ENCODE measurements at regions not wholly inside any gene's neighbourhood (a gene's known extent, or its start where the extent isn't known, plus 50 kb on each side); places are given as distances from the start of the nearest gene placed in this dataset.
"Not testable (repeated sequence)": the region's sequence is repeated elsewhere in the genome, so short reads cannot be mapped to it uniquely, and the experiment has no call there.

- DNase-seq: peak; percentile 29
Observed at GRCh38 chr4:137861682-137862081, 329.4 kb upstream of the PCDH18 start.

DNA sequence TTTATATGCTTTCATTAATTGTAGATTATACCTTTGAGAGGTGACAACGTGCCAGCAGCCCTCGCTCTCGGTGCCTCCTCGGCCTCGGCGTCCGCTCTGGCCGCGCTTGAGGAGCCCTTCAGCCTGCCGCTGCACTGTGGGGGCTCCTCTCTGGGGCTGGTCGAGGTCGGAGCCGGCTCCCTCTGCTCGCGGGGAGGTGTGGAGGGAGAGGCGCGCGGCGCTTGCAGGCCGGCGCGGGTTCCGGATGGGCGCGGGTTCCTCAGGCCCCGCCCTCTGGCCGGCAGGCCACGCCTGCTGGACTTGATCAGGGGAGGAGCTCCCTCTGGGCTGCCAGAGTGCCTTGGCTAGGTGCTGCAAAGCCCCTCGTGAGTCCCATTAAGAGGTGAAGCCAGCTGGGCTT, 321.1 kb upstream of the PCDH18 start:
- no peak for DNase-seq

DNA sequence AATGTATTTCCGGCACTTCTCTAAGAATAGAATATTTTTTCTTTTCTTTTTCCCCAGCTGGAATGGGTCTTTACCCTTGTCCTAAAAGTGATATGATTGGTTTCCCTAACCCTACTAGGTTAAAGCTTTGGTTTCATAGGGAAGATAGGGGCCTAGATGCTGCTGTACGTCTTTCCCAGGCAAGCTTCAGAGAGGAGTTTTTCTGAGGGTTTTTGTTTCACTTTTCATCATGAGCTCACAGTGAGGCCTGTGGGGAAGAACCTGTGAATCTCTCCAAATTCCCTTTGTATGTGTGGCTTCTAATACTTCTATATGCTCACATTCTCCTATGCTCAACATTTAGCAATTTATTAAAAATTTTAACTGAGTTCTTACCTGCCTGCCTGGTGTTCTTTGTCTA, 320.0 kb upstream of the PCDH18 start:
- no peak for DNase-seq

DNA sequence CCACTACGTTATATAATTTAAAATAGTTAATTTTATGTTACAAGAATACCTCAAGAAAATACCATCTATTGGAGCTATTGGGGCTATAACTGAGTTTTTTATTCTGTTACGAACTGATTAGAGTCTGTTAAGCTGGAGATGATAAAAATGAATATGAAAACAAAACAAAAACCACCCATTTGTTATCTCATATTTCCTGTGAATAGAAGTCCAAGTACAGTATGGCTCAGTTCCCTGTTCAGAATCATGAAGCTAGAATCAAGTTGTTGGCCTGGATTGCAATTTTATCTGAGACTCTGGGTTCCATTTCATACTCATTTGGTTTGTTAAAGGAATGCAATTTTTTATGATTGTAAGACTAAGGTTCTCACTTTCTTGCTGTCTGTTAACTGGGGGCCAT, 319.1 kb upstream of the PCDH18 start:
- DNase-seq: no peak

DNA sequence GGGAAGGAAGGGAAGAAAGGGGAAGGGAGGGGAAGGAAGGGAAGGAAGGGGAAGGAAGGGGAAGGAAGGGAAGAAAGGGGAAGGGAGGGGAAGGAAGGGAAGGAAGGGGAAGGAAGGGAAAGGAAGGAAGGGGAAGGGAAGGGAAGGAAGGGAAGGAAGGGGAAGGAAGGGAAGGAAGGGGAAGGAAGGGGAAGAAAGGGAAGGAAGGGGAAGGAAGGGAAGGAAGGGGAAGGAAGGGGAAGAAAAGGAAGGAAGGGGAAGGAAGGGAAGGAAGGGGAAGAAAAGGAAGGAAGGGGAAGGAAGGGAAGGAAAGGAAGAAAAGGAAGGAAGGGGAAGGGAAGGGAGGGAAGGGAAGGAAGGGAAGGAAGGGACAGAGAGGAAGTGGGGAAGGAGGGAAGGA, 295.7 kb upstream of the PCDH18 start:
- not testable (repeated sequence) for DNase-seq

DNA sequence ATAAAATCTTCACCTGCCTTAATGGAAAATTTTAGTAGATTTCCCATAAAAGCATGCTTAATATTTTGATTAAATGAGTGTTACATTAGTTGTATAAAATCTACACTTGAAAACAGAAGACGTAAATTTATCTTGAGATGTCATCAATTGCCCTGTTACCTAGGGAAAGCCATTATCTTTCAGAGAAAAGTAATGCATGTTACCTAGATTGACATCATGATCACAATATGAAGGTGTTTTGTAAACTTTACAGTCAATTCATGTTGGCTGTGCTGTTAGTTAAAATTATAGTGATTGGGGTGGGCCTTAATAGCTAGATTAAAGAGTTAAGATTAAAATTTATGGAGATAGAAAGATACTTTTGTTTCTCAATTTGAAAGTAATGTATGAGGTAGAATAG, 293.2 kb upstream of the PCDH18 start:
- no peak for DNase-seq

DNA sequence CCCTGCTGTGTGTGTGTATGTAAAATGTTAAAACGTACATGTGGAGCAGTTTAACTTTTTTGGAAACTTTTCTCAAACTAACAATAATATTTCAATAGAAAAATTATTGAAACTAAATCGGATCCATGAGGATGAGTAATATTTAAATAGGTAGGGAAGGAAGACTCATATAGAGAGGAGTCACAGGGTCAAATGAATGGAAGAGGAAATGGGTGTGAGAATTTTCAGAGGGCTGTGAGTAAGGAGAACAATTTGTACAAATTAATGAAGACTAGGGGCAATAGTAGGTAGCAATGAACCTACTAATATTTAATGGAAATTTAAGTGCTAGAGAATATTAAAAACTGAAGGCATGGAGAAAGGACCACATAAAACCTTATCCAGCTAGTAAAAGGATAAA, 290.7 kb upstream of the PCDH18 start:
- DNase-seq: no peak

DNA sequence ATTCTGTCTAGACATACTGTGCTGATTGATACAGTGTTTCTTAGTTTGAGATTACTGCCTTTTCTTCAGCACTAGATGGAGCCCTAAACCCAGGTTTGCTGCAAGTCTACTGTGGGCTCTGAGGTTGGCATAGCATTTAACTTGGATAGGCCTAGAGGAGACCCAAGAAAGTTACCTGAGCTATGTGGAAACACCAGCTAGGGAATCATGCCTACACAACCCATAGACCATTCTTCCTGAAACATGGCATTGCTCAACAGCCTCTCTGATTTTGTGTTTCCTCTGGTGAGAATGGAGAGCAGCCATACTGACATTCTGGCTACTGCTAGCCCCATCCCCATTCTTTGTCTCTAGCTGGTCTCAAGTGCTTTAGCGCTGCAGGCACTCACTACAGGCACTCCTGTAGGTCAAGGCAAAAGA, 287.7 kb upstream of the PCDH18 start:
- DNase-seq: no peak

GRCh38 chr4:137812258-137812657, 280.0 kb upstream of the PCDH18 start:
- DNase-seq: no peak

DNA sequence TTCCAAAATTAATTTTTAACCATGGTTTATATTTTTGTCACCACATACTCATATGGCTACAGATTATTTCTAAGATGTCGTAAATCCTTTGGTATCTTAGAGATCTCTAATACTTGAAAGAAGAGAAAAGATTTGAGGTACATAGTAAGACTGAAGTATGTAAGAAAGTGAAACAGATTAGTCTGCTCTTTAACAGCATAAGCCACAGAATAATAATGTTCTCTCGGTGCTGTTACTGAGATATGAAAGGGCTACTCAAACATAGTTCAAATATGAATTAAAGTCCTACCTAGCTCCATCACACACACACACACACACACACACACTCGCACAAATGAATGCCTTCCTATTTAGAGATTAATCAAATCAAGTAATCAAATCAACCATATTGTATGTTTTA, 274.1 kb upstream of the PCDH18 start:
- DNase-seq: no peak

GRCh38 chr4:137804906-137805495, 272.7 kb upstream of the PCDH18 start:
- no peak for DNase-seq

GRCh38 chr4:137800861-137801260, 268.6 kb upstream of the PCDH18 start:
- DNase-seq: peak; percentile 38

DNA sequence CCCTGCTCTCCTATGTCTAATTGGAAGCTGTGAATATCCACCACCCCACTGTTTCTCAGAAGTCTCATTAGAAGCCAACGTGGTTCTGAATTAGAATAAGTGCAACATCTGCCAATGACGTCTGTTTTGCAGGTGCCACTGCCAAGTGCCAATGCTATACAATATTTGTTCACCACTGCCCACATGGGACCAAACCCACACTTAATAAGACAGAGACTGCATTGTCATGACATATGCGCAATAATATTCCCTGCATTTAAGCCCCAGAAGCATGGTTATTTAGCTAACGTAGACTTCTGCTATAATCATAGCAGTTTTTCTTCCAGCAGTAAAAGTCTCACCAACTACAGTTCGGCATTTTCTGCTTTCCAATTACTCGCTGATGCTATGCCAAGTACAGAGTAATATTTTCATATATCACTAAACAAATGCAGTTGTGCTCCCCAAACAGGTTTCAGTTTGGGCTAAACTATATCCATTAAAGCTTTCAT, 262.5 kb upstream of the PCDH18 start:
- DNase-seq: peak; percentile 43

DNA sequence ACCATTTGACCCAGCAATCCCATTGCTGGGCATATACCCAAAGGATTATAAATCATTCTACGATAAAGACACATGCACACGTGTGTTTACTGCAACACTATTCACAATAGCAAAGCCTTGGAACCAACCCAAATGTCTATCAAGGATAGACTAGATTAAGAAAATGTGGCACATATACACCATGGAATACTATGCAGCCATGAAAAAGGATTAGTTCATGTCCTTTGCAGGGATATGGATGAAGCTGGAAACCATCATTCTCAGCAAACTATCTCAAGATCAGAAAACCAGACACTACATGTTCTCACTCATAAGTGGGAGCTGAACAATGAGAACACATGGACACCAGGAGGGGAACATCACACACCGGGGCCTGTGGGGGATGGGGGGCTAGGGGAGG, 257.0 kb upstream of the PCDH18 start:
- DNase-seq: not testable (repeated sequence)

DNA sequence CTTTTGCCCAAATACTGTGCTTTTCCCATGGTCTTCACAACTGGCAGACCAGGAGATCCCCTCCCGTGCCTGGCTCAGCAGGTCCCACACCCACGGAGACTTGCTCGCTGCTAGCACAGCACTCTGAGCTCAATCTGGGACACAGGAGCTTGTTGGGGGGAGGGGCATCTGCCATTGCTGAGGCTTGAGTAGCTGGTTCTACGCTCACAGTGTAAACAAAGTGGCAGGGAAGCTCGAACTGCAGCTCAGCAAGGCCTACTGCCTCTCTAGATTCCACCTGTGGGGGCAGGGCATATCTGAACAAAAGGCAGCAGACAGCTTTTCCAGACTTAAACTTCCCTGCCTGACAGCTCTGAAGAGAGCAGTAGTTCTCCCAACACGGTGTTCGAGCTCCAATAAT, 251.6 kb upstream of the PCDH18 start:
- not testable (repeated sequence) for DNase-seq

DNA sequence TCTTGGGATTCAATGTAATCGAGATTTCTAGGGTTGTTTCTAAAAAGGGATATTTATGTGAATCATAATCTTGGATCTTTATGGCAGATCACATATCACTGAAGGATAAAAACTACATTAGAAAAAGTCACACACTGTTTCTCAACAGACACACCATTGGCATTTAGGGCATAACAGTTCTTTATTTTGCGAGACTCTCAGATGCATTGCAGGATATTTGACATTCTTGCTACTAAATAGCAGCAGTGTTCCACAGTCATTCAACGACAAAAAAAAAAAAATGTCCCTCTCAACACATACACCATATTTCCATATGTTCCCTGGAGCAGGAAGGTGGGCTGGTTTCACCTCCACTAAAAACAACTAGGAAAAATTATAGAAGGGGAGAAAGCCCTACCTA, 243.4 kb upstream of the PCDH18 start:
- no peak for DNase-seq

GRCh38 chr4:137774501-137774900, 242.2 kb upstream of the PCDH18 start:
- DNase-seq: no peak

DNA sequence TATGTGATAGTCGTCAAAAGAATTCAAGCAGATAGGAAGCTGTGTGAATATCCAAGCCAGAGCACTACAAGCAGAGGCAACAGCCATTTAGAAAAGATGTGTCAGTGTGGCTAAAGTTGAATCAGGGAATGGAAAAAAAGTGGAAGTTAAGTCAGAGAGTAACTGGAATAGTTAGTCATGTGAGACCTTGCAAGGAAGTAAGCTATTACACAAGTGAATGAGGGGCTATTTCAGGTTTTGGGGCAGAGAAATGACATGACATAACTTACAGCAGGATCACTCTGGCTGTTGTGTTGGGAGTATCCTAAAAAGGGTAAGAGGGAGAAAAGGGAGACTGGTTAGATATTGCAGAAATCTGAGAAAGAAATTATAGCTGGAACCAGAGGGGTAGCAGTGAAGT, 236.6 kb upstream of the PCDH18 start:
- DNase-seq: no peak

DNA sequence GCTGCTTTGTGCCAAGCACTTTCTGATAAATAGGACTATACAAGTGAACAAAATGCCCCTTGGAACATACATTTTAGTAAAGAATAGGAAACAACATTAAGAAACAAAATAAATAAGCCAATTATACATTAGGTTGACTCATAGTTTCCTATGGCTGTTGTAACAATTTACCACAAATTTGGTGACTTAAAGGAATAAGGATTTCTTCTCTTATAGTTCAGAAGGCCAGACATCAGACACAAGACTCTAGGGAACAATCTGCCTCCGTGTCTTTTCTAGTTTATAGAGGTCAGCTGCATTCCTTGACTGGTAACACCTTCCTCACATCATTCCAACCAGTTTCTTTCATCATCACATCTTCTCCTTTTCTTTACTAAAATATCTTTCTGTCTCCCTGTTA, 235.9 kb upstream of the PCDH18 start:
- no peak for DNase-seq

DNA sequence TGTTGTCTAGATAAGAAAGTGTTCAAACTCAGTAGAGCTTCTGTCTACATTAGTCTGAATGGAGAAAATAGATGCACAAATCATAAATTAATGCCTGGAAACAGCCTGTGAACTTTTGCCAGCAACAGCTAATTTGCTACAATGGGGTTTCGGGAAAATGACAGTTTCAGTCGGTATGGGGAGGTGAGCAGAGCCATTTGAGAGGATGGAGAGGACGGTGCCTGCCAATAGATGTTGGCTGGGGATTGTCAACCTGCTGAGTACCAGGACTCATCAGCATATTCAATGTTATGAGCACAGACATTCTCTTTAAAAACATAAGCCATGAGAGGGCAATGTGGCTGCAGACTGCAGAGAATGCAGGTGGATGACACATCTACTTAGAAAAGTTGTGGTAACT, 230.3 kb upstream of the PCDH18 start:
- DNase-seq: no peak

DNA sequence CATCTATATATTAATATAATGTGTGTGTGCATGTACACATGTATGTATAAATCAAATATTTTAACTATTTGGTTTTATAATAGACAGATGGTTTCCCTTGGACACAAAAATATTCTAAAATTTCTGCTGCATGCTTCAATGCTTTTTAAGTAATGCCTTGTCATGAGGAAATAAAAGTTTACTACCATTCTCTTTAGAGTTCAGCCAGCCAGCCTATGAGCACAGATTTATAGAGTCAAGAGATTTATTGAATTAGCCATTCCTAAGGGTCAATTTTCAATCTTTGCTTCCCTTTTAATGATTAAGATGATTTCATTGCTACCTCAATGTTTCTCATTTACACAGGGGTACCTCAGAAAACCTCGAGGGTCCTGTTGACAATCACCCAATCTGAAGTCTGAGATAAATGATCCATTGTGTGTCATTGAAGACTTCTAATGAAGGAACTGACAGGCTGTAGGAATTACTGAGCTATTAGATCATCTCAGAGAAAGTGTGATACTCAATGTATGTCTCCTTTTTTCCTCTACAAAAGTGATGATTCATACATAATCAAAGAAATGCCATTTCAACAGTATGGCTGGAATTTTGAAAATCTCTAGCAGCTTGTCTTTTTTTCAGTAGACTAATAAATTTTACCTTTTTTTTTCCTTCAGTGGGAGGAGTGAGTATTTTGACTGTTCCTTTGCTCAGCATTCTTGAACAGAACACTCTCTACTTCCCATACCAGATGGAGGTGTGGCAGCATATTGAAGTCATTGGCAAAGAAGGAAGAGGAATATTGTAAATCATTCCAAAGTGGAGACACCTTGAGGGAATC, 222.6 kb upstream of the PCDH18 start:
- no peak for DNase-seq

DNA sequence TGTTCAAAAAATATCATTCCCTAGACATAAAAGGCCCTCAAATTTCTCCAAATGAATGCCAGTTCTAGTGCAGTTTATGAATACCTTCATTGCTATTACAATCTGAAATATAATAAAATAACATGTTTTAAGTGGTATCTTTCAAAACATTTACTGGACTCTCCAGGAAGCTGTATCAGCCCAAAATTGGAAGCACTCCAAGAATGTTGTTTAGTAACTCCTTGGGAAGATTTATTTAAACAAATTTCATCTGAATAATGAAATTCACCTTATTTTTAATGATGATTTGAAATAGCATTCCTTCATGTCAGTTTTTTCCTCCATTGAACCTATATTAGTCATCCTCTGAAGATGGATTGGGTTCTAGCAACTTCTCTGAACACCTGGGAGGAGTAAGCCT, 217.2 kb upstream of the PCDH18 start:
- DNase-seq: no peak

- peak; percentile 24 for DNase-seq
Observed at GRCh38 chr4:137748616-137749015, 216.3 kb upstream of the PCDH18 start.

DNA sequence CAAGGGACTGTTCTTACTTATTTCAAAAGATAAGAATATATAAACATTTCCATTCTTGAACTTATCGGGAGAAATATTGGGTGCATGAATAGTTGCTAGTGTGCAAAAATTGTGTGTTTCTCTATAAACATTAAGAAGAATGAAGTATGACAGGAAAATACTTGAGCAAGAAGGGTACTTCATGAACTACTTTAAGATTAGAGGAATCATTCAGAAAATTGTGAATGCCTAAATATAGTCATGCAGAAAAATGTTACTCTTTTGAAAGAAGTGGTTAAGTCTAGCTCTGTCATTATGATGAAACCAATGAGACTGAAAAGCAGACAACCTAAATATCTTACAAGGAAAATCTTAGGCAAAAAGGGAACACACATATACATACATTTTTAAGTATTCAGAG, 207.8 kb upstream of the PCDH18 start:
- DNase-seq: no peak
